Glutamatergic neuron (in vitro differentiated cells): ENCODE measurements at regions not wholly inside any gene's neighbourhood (a gene's known extent, or its start where the extent isn't known, plus 50 kb on each side); places are given as distances from the start of the nearest gene placed in this dataset.

ENCODE experiments used
- DNase-seq: peaks from one replicate; pipeline ENCODE4 v3.0.0; 2022
- H3K27ac Mint-ChIP-seq: one replicate; pipeline ENCODE4 v1.8.0; 2020; ENCODE audit warnings: mild to moderate bottlenecking, mixed read lengths, inconsistent platforms; ENCODE audit not compliant: unreplicated experiment
- H3K27me3 Mint-ChIP-seq: one replicate; pipeline ENCODE4 v1.8.0; 2020; ENCODE audit warnings: mild to moderate bottlenecking, moderate library complexity, mixed read lengths, inconsistent platforms; ENCODE audit not compliant: unreplicated experiment
- H3K36me3 Mint-ChIP-seq: one replicate; pipeline ENCODE4 v1.8.0; 2020; ENCODE audit warnings: mild to moderate bottlenecking, mixed read lengths, inconsistent platforms; ENCODE audit not compliant: unreplicated experiment
- H3K4me1 Mint-ChIP-seq: one replicate; pipeline ENCODE4 v1.8.0; 2020; ENCODE audit warnings: mild to moderate bottlenecking, low read depth, mixed read lengths, inconsistent platforms; ENCODE audit not compliant: unreplicated experiment
- H3K4me3 Mint-ChIP-seq: one replicate; pipeline ENCODE4 v1.8.0; 2020; ENCODE audit warnings: mild to moderate bottlenecking, mixed read lengths, inconsistent platforms; ENCODE audit not compliant: unreplicated experiment
- H3K9me3 Mint-ChIP-seq: one replicate; pipeline ENCODE4 v1.8.0; 2020; ENCODE audit warnings: mild to moderate bottlenecking, moderate library complexity, mixed read lengths, inconsistent platforms; ENCODE audit not compliant: unreplicated experiment
- TF ChIP-seq, protein P1 (sequence below): fragments of 200-600 bp; sonication (generic); IDR thresholded peaks from one replicate; pipeline ENCODE4 v1.5.0; 2021; ENCODE audit not compliant: partially characterized antibody, unreplicated experiment

DNA sequence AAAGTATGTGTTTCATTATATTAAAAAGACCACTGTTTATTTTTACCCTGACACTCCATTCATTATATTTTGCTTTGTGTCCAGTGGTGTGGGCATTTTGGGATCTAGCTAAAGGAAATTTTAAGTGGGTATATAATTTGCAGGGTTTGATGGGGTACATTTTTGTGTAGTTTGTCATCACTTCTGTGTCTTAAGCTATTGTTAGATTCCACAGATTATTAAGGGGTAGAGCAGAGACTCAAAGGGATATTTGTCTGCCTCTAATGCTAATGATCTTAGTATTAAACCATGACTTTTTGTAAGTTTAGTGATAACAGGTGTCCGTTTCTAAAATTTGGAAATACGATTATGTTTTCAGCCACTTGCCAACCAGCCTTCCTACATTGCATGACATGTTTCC, 731.6 kb downstream of the BRINP1 start:
- Mint-ChIP-seq H3K4me3 (no peak overlapping the region), H3K36me3 (peaks cover 6% of the 10 kb centered on the region), H3K4me1 (no peaks in the 10 kb centered on the region), H3K27ac (no peak overlapping the region), H3K27me3 (no peaks in the 10 kb centered on the region), H3K9me3 (no peaks in the 10 kb centered on the region)
- no peak for DNase-seq
- TF ChIP-seq, protein P1, sequence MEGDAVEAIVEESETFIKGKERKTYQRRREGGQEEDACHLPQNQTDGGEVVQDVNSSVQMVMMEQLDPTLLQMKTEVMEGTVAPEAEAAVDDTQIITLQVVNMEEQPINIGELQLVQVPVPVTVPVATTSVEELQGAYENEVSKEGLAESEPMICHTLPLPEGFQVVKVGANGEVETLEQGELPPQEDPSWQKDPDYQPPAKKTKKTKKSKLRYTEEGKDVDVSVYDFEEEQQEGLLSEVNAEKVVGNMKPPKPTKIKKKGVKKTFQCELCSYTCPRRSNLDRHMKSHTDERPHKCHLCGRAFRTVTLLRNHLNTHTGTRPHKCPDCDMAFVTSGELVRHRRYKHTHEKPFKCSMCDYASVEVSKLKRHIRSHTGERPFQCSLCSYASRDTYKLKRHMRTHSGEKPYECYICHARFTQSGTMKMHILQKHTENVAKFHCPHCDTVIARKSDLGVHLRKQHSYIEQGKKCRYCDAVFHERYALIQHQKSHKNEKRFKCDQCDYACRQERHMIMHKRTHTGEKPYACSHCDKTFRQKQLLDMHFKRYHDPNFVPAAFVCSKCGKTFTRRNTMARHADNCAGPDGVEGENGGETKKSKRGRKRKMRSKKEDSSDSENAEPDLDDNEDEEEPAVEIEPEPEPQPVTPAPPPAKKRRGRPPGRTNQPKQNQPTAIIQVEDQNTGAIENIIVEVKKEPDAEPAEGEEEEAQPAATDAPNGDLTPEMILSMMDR, result no peak

DNA sequence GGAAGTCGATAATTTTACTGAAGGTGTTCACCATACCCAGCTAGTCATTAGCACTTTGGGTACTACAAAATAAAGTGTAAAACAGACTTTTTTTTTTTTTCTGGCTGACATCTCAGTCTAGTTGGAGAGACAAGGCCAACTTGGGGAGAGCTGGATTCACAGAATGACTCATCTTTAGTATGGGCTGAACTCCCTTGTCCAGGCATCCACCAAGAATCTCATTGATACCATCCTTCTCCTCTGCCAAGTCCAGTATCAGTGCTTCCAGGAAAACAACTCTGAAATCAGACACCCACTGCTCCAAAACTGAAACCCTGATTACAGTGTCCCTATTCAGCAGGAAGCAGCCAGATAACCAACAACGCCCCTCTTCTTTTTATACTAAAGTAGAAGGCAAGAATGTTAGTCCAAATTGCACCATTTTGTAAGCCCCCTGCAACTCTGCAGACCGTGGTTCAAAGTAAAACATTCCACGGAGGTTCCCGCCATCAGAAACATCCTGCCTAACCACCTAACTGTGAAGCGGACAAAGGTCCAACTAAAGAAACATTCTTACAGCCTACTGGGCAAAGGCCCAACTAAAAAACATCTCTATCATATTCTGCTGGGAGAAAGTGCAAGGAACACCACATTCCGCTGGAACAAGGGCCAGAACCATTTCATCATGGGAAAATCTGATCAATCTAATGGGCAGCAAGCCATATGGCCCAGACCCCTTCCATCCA, 728.2 kb downstream of the BRINP1 start:
- H3K4me1 Mint-ChIP-seq, result no peaks in the 10 kb centered on the region
- no peak overlapping the region for H3K27ac Mint-ChIP-seq
- H3K4me3 Mint-ChIP-seq, result no peak overlapping the region
- peaks cover 1% of the 10 kb centered on the region for H3K9me3 Mint-ChIP-seq
- TF ChIP-seq, protein P1, result no peak
- H3K27me3 Mint-ChIP-seq, result no peaks in the 10 kb centered on the region
- H3K36me3 Mint-ChIP-seq, result peaks cover 3% of the 10 kb centered on the region
- DNase-seq, result no peak

DNA sequence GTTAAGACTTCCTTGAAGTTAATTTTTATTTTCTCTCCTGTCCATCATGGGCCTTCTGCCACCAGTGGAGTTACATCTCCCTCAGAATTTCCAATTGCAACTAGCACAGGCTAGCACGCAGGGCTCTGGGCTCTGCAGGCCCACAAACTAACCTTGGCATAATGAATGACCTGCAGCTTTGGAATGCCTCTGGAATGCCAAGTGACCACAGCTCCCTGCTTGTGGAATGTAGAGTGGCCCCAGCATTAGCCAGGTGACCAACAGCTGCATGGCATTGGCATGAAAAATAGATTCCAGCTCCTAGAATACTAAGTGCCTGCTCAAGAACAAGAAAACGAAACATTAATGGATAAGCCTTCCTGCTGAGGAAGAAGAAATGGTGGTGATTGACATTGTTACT, 726.1 kb downstream of the BRINP1 start:
- Mint-ChIP-seq H3K27ac (no peak overlapping the region), H3K27me3 (no peaks in the 10 kb centered on the region), H3K36me3 (peaks cover 4% of the 10 kb centered on the region), H3K4me3 (no peak overlapping the region), H3K4me1 (no peaks in the 10 kb centered on the region), H3K9me3 (peaks cover 1% of the 10 kb centered on the region)
- TF ChIP-seq, protein P1, result no peak
- no peak for DNase-seq

DNA sequence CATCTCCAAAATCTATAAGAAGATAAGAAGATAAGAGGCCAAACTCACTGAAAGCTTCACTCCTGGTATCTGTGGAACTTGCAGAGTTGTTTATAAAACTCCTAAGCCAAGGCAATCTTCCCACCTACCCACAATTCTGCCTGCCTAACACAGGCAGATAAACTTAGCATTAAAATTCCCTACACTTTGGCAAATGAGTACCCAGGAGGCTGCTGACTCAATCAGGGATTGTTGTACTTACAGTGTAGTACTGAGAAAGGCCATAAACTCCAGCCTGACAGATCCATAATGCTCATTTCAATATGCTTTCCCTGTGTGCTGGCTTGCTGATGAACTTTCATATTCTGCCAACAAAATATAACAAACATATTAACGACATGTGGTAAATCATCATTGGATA, 725.2 kb downstream of the BRINP1 start:
- DNase-seq, result no peak
- Mint-ChIP-seq H3K36me3 (peaks cover 4% of the 10 kb centered on the region), H3K4me1 (no peaks in the 10 kb centered on the region), H3K27ac (no peak overlapping the region), H3K27me3 (no peaks in the 10 kb centered on the region), H3K9me3 (peaks cover 1% of the 10 kb centered on the region), H3K4me3 (no peak overlapping the region)
- TF ChIP-seq, protein P1, result no peak

DNA sequence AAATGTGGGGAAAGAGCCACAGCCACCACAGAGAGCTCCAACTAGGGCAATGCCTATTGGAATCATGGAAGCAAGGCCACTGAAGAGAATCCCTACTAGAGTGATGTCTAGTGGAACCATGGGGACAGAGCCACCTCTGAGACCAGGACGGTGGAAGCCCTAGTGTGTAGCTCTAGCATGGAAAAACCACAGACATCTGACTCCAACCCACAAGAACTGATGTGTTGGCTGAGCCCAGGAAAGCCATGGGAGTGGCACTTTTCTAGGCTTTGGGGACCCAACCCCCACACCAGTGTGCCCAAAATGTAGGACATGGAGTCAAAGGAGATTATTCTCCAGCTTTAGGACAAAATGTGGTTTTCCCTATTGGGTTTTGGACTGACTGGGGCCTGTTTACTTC, 721.9 kb downstream of the BRINP1 start:
- no peaks in the 10 kb centered on the region for H3K27me3 Mint-ChIP-seq
- H3K9me3 Mint-ChIP-seq, result peaks cover 1% of the 10 kb centered on the region
- no peaks in the 10 kb centered on the region for H3K4me1 Mint-ChIP-seq
- no peak overlapping the region for H3K4me3 Mint-ChIP-seq
- DNase-seq, result no peak
- no peak overlapping the region for H3K27ac Mint-ChIP-seq
- TF ChIP-seq, protein P1, result no peak
- peaks cover 4% of the 10 kb centered on the region for H3K36me3 Mint-ChIP-seq
